GM13976 (cell line): ENCODE measurements at regions not wholly inside any gene's neighbourhood (a gene's known extent, or its start where the extent isn't known, plus 50 kb on each side); places are given as distances from the start of the nearest gene placed in this dataset.
"Not testable (repeated sequence)": the region's sequence is repeated elsewhere in the genome, so short reads cannot be mapped to it uniquely, and the experiment has no call there.

Experiments
- DNase-seq: peaks from one replicate; pipeline ENCODE4 v3.0.0; 2012; ENCODE audit warnings: low spot score
- CTCF ChIP-seq: IDR thresholded peaks from 2 replicates; pipeline ENCODE4 v1.5.1; 2012; ENCODE audit warnings: borderline replicate concordance, mild to moderate bottlenecking; ENCODE audit not compliant: insufficient read depth; ENCODE audit errors: extremely low read depth, missing control alignments, control extremely low read depth
- in situ Hi-C: fragments of 300-500 bp; cut with MboI; formaldehyde crosslinking; loops from one replicate; pipeline ENCODE4 v1.12.0; 2022; ENCODE audit warnings: low sequenced_read_pairs, mixed read lengths, inconsistent platforms; ENCODE audit not compliant: unreplicated experiment

- no peak for TF ChIP-seq CTCF
- in situ Hi-C loops: no loop called here
- no peak for DNase-seq
These were observed 1131.4 kb downstream of the SORCS1 start for GRCh38 chr10:106033065-106033464.

GRCh38 chr10:106032450-106033002 lies 1132.0 kb downstream of the SORCS1 start:
- in situ Hi-C loops: no loop called here
- no peak for DNase-seq
- no peak for TF ChIP-seq CTCF

GRCh38 chr10:106027240-106027639 lies 1137.3 kb downstream of the SORCS1 start:
- DNase-seq: no peak
- in situ Hi-C loops: no loop called here
- TF ChIP-seq CTCF: no peak

- in situ Hi-C loops: no loop called here
- TF ChIP-seq CTCF: no peak
- no peak for DNase-seq
These were observed 1139.2 kb downstream of the SORCS1 start for GRCh38 chr10:106025208-106025811.

GRCh38 chr10:106023329-106023728 lies 1141.2 kb downstream of the SORCS1 start:
- DNase-seq: no peak
- TF ChIP-seq CTCF: no peak
- in situ Hi-C loops: no loop called here

- in situ Hi-C loops, DNase-seq: not testable (repeated sequence)
These were observed 1144.9 kb downstream of the SORCS1 start for GRCh38 chr10:106019559-106019958.

GRCh38 chr10:106015369-106016199 lies 1148.9 kb downstream of the SORCS1 start:
- DNase-seq, in situ Hi-C loops: not testable (repeated sequence)
